KMS-11 (cell line): ENCODE measurements at regions not wholly inside any gene's neighbourhood (a gene's known extent, or its start where the extent isn't known, plus 50 kb on each side); places are given as distances from the start of the nearest gene placed in this dataset.

Experiments
- H2AFZ ChIP-seq: fragments of 200-600 bp; sonication (generic); 2 replicates; pipeline ENCODE4 v1.6.1; 2016; ENCODE audit warnings: antibody characterized with exemption, mixed run types, low read depth
- H3K27ac ChIP-seq: fragments of 200-600 bp; sonication (generic); 2 replicates; pipeline ENCODE4 v1.6.1; 2016; ENCODE audit warnings: mild to moderate bottlenecking, mixed run types
- H3K27me3 ChIP-seq: fragments of 200-600 bp; sonication (generic); 2 replicates; pipeline ENCODE4 v1.6.1; 2017; ENCODE audit warnings: mild to moderate bottlenecking, low read depth, mixed run types, moderate library complexity; ENCODE audit not compliant: insufficient read depth
- H3K36me3 ChIP-seq: fragments of 200-600 bp; sonication (generic); 2 replicates; pipeline ENCODE4 v1.6.1; 2017; ENCODE audit warnings: mild to moderate bottlenecking, mixed run types; ENCODE audit not compliant: insufficient read depth
- H3K4me1 ChIP-seq: fragments of 200-600 bp; sonication (generic); 2 replicates; pipeline ENCODE4 v1.6.1; 2016; ENCODE audit warnings: mild to moderate bottlenecking, low read depth, mixed run types; ENCODE audit not compliant: poor library complexity, severe bottlenecking
- H3K4me2 ChIP-seq: fragments of 200-600 bp; sonication (generic); 2 replicates; pipeline ENCODE4 v1.7.0; 2016; ENCODE audit warnings: mild to moderate bottlenecking, mixed run types
- H3K4me3 ChIP-seq: fragments of 200-600 bp; sonication (generic); IDR thresholded peaks from 2 replicates; pipeline ENCODE4 v1.6.1; 2017; ENCODE audit warnings: low read depth, low read length, mixed read lengths; ENCODE audit not compliant: insufficient read depth
- H3K79me2 ChIP-seq: fragments of 200-600 bp; sonication (generic); 2 replicates; pipeline ENCODE4 v1.6.1; 2016; ENCODE audit warnings: low read depth, mixed run types; ENCODE audit not compliant: insufficient read depth
- H3K9ac ChIP-seq: fragments of 200-600 bp; sonication (generic); 2 replicates; pipeline ENCODE4 v1.6.1; 2016; ENCODE audit warnings: mild to moderate bottlenecking, mixed run types
- H4K20me1 ChIP-seq: fragments of 200-600 bp; sonication (generic); 2 replicates; pipeline ENCODE4 v1.6.1; 2016; ENCODE audit warnings: mild to moderate bottlenecking, mixed run types; ENCODE audit not compliant: insufficient read depth
- CTCF ChIP-seq: fragments of 200-600 bp; sonication (generic); conservative IDR thresholded peaks from 2 replicates; pipeline ENCODE4 v1.6.1; 2017; ENCODE audit warnings: low read depth, mild to moderate bottlenecking, antibody characterized with exemption, low read length, moderate library complexity, mixed read lengths

DNA sequence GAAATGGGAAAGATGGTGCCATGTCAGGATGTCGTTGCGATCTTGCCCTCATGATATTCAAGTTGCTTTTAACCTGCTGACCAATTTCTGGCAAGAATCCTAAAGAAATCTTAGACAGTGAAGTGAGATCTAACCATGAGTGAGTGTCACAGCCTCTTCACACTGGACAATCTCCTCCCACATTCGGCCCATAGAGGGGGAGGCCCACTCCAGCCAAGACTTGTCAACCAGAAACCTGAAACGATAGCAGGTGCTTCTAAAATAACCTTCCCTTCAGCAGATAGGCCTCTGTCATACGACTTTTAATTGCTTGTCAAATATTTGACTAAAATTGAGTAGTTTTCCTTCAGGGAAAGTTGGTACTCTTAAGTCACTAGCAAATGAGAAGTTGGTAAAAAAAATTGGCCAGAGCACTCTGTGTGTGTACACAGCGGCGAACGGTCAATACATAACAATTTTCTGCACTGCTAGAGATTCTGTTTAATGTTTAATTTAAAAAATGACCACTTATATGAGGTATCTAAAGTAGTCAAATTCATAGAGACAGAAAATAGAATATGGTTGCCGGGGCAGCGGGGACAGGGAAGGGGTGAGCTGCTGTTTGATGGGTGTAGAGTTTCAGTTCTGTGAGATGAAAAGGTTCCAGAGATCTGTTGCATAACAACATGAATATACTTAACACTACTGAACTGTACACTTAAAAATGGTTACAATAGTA lies 110.2 kb downstream of the VAPA start:
- H3K4me2 ChIP-seq = no peak overlapping the region
- no peaks in the 10 kb centered on the region for H3K36me3 ChIP-seq
- no peaks in the 10 kb centered on the region for H4K20me1 ChIP-seq
- no peak overlapping the region for H3K27ac ChIP-seq
- H3K79me2 ChIP-seq = no peaks in the 10 kb centered on the region
- no peaks in the 10 kb centered on the region for H3K27me3 ChIP-seq
- no peak for TF ChIP-seq CTCF
- no peak overlapping the region for H3K9ac ChIP-seq
- no peaks in the 10 kb centered on the region for H3K4me1 ChIP-seq
- no peak overlapping the region for H2AFZ ChIP-seq
- H3K4me3 ChIP-seq = no peak overlapping the region

- Histone ChIP-seq H3K4me1 (no peaks in the 10 kb centered on the region), H3K4me3 (no peak overlapping the region), H3K36me3 (no peaks in the 10 kb centered on the region), H3K27ac (no peak overlapping the region), H4K20me1 (no peaks in the 10 kb centered on the region), H3K79me2 (no peaks in the 10 kb centered on the region), H3K9ac (no peak overlapping the region), H3K4me2 (no peak overlapping the region), H3K27me3 (no peaks in the 10 kb centered on the region), H2AFZ (no peak overlapping the region)
- TF ChIP-seq CTCF = no peak
Observed at GRCh38 chr18:10025711-10026670, 112.2 kb downstream of the VAPA start.

DNA sequence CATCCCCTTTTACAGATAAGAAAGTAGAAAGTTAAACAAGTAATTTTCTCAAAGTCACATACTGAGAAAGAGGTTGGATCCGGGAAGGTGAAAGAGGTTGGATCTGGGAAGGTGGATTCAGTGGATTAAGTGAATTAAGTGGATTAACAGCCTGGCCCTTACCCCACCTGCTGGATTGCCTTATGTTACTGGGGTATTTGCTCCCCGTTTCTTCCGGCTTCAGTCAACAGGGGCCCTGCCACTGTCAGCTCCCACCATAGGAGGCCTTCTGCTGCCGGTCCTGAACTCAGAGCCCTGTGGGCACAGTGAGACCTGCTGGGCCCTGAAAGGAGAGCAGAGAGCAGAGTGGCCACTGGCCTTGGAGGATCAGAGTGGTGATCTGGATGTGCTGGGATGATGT lies 113.2 kb downstream of the VAPA start:
- no peaks in the 10 kb centered on the region for H3K4me1 ChIP-seq
- H4K20me1 ChIP-seq = no peaks in the 10 kb centered on the region
- TF ChIP-seq CTCF = no peak
- no peak overlapping the region for H3K4me2 ChIP-seq
- no peaks in the 10 kb centered on the region for H3K79me2 ChIP-seq
- no peaks in the 10 kb centered on the region for H3K36me3 ChIP-seq
- H3K4me3 ChIP-seq = no peak overlapping the region
- H2AFZ ChIP-seq = no peak overlapping the region
- H3K27me3 ChIP-seq = no peaks in the 10 kb centered on the region
- H3K27ac ChIP-seq = no peak overlapping the region
- H3K9ac ChIP-seq = no peak overlapping the region

- Histone ChIP-seq H3K4me3 (no peak overlapping the region), H3K4me1 (no peaks in the 10 kb centered on the region), H3K27me3 (no peaks in the 10 kb centered on the region)
Observed at GRCh38 chr18:10027461-10027860, 113.6 kb downstream of the VAPA start.

More at GRCh38 chr18:10027461-10027860, 113.6 kb downstream of the VAPA start:
- no peak overlapping the region for H2AFZ ChIP-seq
- H4K20me1 ChIP-seq = no peaks in the 10 kb centered on the region
- H3K79me2 ChIP-seq = no peaks in the 10 kb centered on the region
- no peak overlapping the region for H3K9ac ChIP-seq
- H3K36me3 ChIP-seq = no peaks in the 10 kb centered on the region
- no peak overlapping the region for H3K27ac ChIP-seq
- H3K4me2 ChIP-seq = no peak overlapping the region
- no peak for TF ChIP-seq CTCF
